PC-3 (cell line): ENCODE measurements at regions not wholly inside any gene's neighbourhood (a gene's known extent, or its start where the extent isn't known, plus 50 kb on each side); places are given as distances from the start of the nearest gene placed in this dataset.
"Not testable (repeated sequence)": the region's sequence is repeated elsewhere in the genome, so short reads cannot be mapped to it uniquely, and the experiment has no call there.

ENCODE experiments used
- ATAC-seq: fragments of 200-7000 bp; cut with Tn5 transposase; 2 replicates; pipeline ENCODE4 v1.9.1; 2020; ENCODE audit warnings: mild to moderate bottlenecking, moderate library complexity
- BruUV-seq: library from RNA; stranded (reverse); fragments of 400-500 nt; replicated peaks from 2 replicates; lab custom pipeline; 2021; lab: Mats Ljungman, UMichigan
- CTCF ChIA-PET: fragments of 300-600 bp; sonication (Branson Sonifier 250); formaldehyde crosslinking; loops from one replicate; lab custom pipeline; 2022; ENCODE audit warnings: antibody characterized with exemption; lab: Charles Lee
- POLR2A ChIA-PET: fragments of 300-600 bp; sonication (Branson Sonifier 250); formaldehyde crosslinking; loops from one replicate; lab custom pipeline; 2022; ENCODE audit warnings: antibody characterized with exemption; ENCODE audit not compliant: unreplicated experiment; lab: Charles Lee
- DNase-seq: peaks from one replicate; pipeline ENCODE4 v3.0.0-alpha.2; 2015
- H2AFZ ChIP-seq: fragments of 300-600 bp; sonication (generic); 2 replicates; pipeline ENCODE4 v1.6.0; 2016; ENCODE audit warnings: antibody characterized with exemption, low read length
- H3F3A ChIP-seq: fragments of 300-600 bp; sonication (generic); one replicate; pipeline ENCODE4 v1.6.0; 2017; ENCODE audit warnings: antibody characterized with exemption, low read length, control low read depth, mild to moderate bottlenecking; ENCODE audit not compliant: unreplicated experiment
- H3K27ac ChIP-seq: fragments of 300-600 bp; sonication (generic); 2 replicates; pipeline ENCODE4 v1.5.1; 2016; ENCODE audit warnings: mild to moderate bottlenecking, low read length
- H3K27me3 ChIP-seq: fragments of 300-600 bp; sonication (generic); 2 replicates; pipeline ENCODE4 v1.6.1; 2016; ENCODE audit warnings: low read length, mixed read lengths
- H3K36me3 ChIP-seq: fragments of 300-600 bp; sonication (generic); 2 replicates; pipeline ENCODE4 v1.6.1; 2016; ENCODE audit warnings: low read depth, mixed run types, low read length, mixed read lengths
- H3K4me1 ChIP-seq: fragments of 300-600 bp; sonication (generic); 2 replicates; pipeline ENCODE4 v1.5.1; 2016; ENCODE audit warnings: low read length; ENCODE audit not compliant: insufficient read depth
- H3K4me2 ChIP-seq: fragments of 300-600 bp; sonication (generic); 2 replicates; pipeline ENCODE4 v1.6.0; 2016; ENCODE audit warnings: low read length
- H3K4me3 ChIP-seq: fragments of 300-600 bp; sonication (generic); 2 replicates; pipeline ENCODE4 v1.5.1; 2016; ENCODE audit warnings: mild to moderate bottlenecking, low read length, mixed read lengths
- H3K79me2 ChIP-seq: fragments of 300-600 bp; sonication (generic); 2 replicates; pipeline ENCODE4 v1.6.1; 2017; ENCODE audit warnings: low read length, mixed read lengths
- H3K9ac ChIP-seq: fragments of 300-600 bp; sonication (generic); 2 replicates; pipeline ENCODE4 v1.6.0; 2016; ENCODE audit warnings: mild to moderate bottlenecking, low read length
- H3K9me2 ChIP-seq: fragments of 300-600 bp; sonication (generic); replicated peaks from 2 replicates; pipeline ENCODE4 v1.6.1; 2016; ENCODE audit warnings: mixed run types, low read length, mixed read lengths
- H3K9me3 ChIP-seq: fragments of 300-600 bp; sonication (generic); 2 replicates; pipeline ENCODE4 v1.6.1; 2016; ENCODE audit warnings: low read length, mixed read lengths
- H4K20me1 ChIP-seq: fragments of 300-600 bp; sonication (generic); 2 replicates; pipeline ENCODE4 v1.6.1; 2016; ENCODE audit warnings: low read length, mixed read lengths
- EZH2 ChIP-seq: fragments of 300-600 bp; sonication (generic); IDR thresholded peaks from one replicate; pipeline ENCODE4 v1.6.1; 2017; ENCODE audit warnings: antibody characterized with exemption, mild to moderate bottlenecking, low read length; ENCODE audit not compliant: unreplicated experiment
- EZH2phosphoT487 ChIP-seq: fragments of 300-600 bp; sonication (generic); IDR thresholded peaks from 2 replicates; pipeline ENCODE4 v1.6.1; 2018; ENCODE audit warnings: mild to moderate bottlenecking, antibody characterized with exemption, low read length, borderline replicate concordance
- intact Hi-C: fragments of 100-400 bp; cut with micrococcal nuclease; formaldehyde crosslinking; loops from 2 replicates; pipeline ENCODE4 v1.9.0; 2023
- TF ChIP-seq, protein P1 (sequence below): fragments of 300-600 bp; sonication (generic); conservative IDR thresholded peaks from 2 replicates; pipeline ENCODE4 v1.5.1; 2017; ENCODE audit warnings: antibody characterized with exemption, low read depth, mild to moderate bottlenecking, low read length

DNA sequence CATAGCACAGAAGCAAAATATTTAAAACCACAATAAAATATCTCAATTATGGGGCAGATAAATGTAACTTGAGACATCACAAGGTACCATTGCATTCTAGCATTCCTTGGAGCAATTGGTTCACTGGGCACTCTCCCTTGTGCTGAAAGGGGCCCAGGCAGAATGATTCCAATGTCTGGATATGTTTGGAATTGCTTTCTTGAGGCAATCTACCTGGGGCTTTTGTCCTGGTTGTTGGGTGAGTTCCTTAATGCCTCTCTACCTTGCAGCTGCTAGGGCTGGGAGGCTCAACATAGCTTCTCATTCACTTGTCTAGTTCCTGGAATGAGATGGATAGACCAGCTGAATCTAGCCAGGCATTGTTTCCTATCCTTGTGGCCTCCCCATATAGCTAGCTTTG is 539.6 kb upstream of the FSHR start:
- ATAC-seq, result no peak
- no peaks in the 10 kb centered on the region for H3K36me3 ChIP-seq
- H3K4me3 ChIP-seq, result no peak overlapping the region
- ChIA-PET POLR2A (no interaction called here), CTCF (no interaction called here)
- H3F3A ChIP-seq, result no peaks in the 10 kb centered on the region
- no peaks in the 10 kb centered on the region for H4K20me1 ChIP-seq
- H2AFZ ChIP-seq, result no peak overlapping the region
- no peak overlapping the region for H3K27ac ChIP-seq
- no peak for TF ChIP-seq EZH2phosphoT487
- TF ChIP-seq EZH2, result no peak
- TF ChIP-seq, protein P1, sequence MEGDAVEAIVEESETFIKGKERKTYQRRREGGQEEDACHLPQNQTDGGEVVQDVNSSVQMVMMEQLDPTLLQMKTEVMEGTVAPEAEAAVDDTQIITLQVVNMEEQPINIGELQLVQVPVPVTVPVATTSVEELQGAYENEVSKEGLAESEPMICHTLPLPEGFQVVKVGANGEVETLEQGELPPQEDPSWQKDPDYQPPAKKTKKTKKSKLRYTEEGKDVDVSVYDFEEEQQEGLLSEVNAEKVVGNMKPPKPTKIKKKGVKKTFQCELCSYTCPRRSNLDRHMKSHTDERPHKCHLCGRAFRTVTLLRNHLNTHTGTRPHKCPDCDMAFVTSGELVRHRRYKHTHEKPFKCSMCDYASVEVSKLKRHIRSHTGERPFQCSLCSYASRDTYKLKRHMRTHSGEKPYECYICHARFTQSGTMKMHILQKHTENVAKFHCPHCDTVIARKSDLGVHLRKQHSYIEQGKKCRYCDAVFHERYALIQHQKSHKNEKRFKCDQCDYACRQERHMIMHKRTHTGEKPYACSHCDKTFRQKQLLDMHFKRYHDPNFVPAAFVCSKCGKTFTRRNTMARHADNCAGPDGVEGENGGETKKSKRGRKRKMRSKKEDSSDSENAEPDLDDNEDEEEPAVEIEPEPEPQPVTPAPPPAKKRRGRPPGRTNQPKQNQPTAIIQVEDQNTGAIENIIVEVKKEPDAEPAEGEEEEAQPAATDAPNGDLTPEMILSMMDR, result no peak
- DNase-seq, result no peak
- H3K27me3 ChIP-seq, result no peaks in the 10 kb centered on the region
- H3K79me2 ChIP-seq, result no peaks in the 10 kb centered on the region
- no peak overlapping the region for H3K9ac ChIP-seq
- H3K4me1 ChIP-seq, result no peaks in the 10 kb centered on the region
- no peaks in the 10 kb centered on the region for H3K9me2 ChIP-seq
- H3K9me3 ChIP-seq, result no peaks in the 10 kb centered on the region
- BruUV-seq, result no TSS peak
- no peak overlapping the region for H3K4me2 ChIP-seq
- intact Hi-C loops, result no loop called here

DNA sequence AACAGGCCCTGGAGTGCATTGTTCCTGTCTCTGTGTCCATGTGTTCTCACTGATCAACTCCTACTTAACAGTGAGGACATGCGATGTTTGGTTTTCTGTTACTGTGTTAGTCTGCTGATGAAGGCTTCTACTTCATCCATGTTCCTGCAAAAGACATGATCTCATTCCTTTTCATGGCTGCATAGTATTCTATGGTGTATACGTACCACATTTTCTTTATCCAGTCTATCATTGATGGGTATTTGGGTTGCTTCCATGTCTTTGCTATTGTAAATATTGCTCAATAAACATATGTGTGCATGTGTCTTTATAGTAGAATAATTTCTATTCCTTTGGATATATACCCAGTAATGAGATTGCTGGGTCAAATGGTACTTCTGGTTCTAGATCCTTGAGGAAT is 537.7 kb upstream of the FSHR start:
- CTCF ChIA-PET, H4K20me1 ChIP-seq, POLR2A ChIA-PET, BruUV-seq, H2AFZ ChIP-seq, H3K9me2 ChIP-seq, H3K4me1 ChIP-seq, H3K9ac ChIP-seq, intact Hi-C loops, DNase-seq, H3K79me2 ChIP-seq, H3K9me3 ChIP-seq, ATAC-seq, H3K4me3 ChIP-seq, H3K27me3 ChIP-seq, H3K36me3 ChIP-seq, H3K27ac ChIP-seq, H3F3A ChIP-seq, H3K4me2 ChIP-seq: not testable (repeated sequence)

DNA sequence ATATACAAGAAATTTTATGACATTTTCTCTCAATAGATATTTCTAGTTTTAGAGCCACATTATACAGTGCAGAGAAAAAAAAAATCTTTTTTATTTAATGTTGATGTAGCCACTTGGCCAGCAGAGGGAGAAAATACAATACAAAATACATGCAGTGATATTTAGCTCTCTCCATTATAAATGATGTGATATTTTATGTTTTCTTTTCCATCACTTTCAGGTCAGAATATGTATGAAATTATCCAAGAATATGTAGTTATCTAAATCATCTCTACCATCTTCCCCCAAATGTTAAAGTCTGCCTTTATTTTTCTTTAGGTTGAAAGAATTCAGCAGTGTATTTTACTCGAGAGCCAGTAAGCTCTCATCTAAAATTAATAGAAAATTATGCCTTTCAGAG is 533.6 kb upstream of the FSHR start:
- Histone ChIP-seq H4K20me1 (no peaks in the 10 kb centered on the region), H3K9me3 (no peaks in the 10 kb centered on the region), H3F3A (no peaks in the 10 kb centered on the region), H3K27me3 (no peaks in the 10 kb centered on the region), H3K4me3 (no peak overlapping the region), H2AFZ (no peak overlapping the region), H3K36me3 (no peaks in the 10 kb centered on the region), H3K9ac (no peak overlapping the region), H3K9me2 (no peaks in the 10 kb centered on the region), H3K4me2 (no peak overlapping the region), H3K27ac (no peak overlapping the region), H3K4me1 (no peaks in the 10 kb centered on the region), H3K79me2 (no peaks in the 10 kb centered on the region)
- intact Hi-C loops, result loop anchor here (5.0 kb wide), 2 partner anchors 714 to 804 kb away; no protein-coding TSS in a partner anchor
- BruUV-seq, result no TSS peak
- TF ChIP-seq EZH2, result no peak
- TF ChIP-seq, protein P1, result peak; percentile 57
- no peak for ATAC-seq
- DNase-seq, result peak; percentile 9
- ChIA-PET CTCF (interaction anchor here (0.6 to 1.0 kb wide), 3 partner anchors 456 to 742 kb away, joined by 3 to 5 read pairs (median 4); no protein-coding TSS in a partner anchor), POLR2A (no interaction called here)
